Astrocyte (in vitro differentiated cells and primary cell): ENCODE measurements at regions not wholly inside any gene's neighbourhood (a gene's known extent, or its start where the extent isn't known, plus 50 kb on each side); places are given as distances from the start of the nearest gene placed in this dataset.

Source experiments
- DNase-seq: peaks from one replicate; pipeline ENCODE4 v3.0.0-alpha.2; 2010; ENCODE audit warnings: low read depth
- FAIRE-seq: peaks from 2 replicates; lab custom pipeline; 2011; peaks lifted over from hg19 to GRCh38; lab: Jason Lieb, UNC
- H2AFZ ChIP-seq: 2 replicates; pipeline ENCODE4 v1.6.0; 2012; ENCODE audit warnings: low read depth, low read length, inconsistent platforms
- H3K27ac ChIP-seq: 2 replicates; pipeline ENCODE4 v1.5.1; 2011; ENCODE audit warnings: low read depth, low read length, inconsistent platforms
- H3K27me3 ChIP-seq: 2 replicates; pipeline ENCODE4 v1.6.0; 2011; ENCODE audit warnings: low read length, inconsistent platforms; ENCODE audit not compliant: insufficient read depth
- H3K36me3 ChIP-seq: 2 replicates; pipeline ENCODE4 v1.5.1; 2011; ENCODE audit warnings: low read length, inconsistent platforms; ENCODE audit not compliant: insufficient read depth
- H3K4me1 ChIP-seq: 2 replicates; pipeline ENCODE4 v1.5.1; 2011; ENCODE audit warnings: low read length, inconsistent platforms; ENCODE audit not compliant: insufficient read depth
- H3K4me2 ChIP-seq: 2 replicates; pipeline ENCODE4 v1.6.0; 2012; ENCODE audit warnings: low read length, inconsistent platforms
- H3K4me3 ChIP-seq: 2 replicates; pipeline ENCODE4 v1.5.1; 2011; ENCODE audit warnings: low read depth, mild to moderate bottlenecking, low read length, inconsistent platforms; ENCODE audit not compliant: insufficient read depth
- H3K79me2 ChIP-seq: 2 replicates; pipeline ENCODE4 v1.6.0; 2012; ENCODE audit warnings: mild to moderate bottlenecking, low read length, inconsistent platforms; ENCODE audit not compliant: insufficient read depth
- H3K9ac ChIP-seq: 2 replicates; pipeline ENCODE4 v1.6.0; 2012; ENCODE audit warnings: mild to moderate bottlenecking, low read length, inconsistent platforms
- H3K9me3 ChIP-seq: 2 replicates; pipeline ENCODE4 v1.5.1; 2012; ENCODE audit warnings: low read depth, mild to moderate bottlenecking, low read length, inconsistent platforms; ENCODE audit not compliant: insufficient read depth
- H4K20me1 ChIP-seq: 2 replicates; pipeline ENCODE4 v1.6.0; 2012; ENCODE audit warnings: low read length, inconsistent platforms; ENCODE audit not compliant: insufficient read depth
- H3K27ac Mint-ChIP-seq: one replicate; pipeline ENCODE4 v1.8.0; 2021; ENCODE audit warnings: mild to moderate bottlenecking, mixed read lengths; ENCODE audit not compliant: unreplicated experiment
- H3K27me3 Mint-ChIP-seq: one replicate; pipeline ENCODE4 v1.8.0; 2021; ENCODE audit warnings: low read depth, mixed read lengths; ENCODE audit not compliant: unreplicated experiment
- H3K36me3 Mint-ChIP-seq: one replicate; pipeline ENCODE4 v1.8.0; 2021; ENCODE audit warnings: low read depth, mixed read lengths; ENCODE audit not compliant: unreplicated experiment
- H3K4me1 Mint-ChIP-seq: one replicate; pipeline ENCODE4 v1.8.0; 2021; ENCODE audit warnings: low read depth, mixed read lengths; ENCODE audit not compliant: unreplicated experiment
- H3K4me3 Mint-ChIP-seq: one replicate; pipeline ENCODE4 v1.8.0; 2021; ENCODE audit warnings: mild to moderate bottlenecking, moderate library complexity, mixed read lengths; ENCODE audit not compliant: unreplicated experiment
- H3K9me3 Mint-ChIP-seq: one replicate; pipeline ENCODE4 v1.8.0; 2021; ENCODE audit warnings: mild to moderate bottlenecking, mixed read lengths; ENCODE audit not compliant: unreplicated experiment
- EZH2 ChIP-seq: IDR thresholded peaks from 2 replicates; pipeline ENCODE4 v1.6.1; 2012; ENCODE audit warnings: mild to moderate bottlenecking, low read length, inconsistent platforms; ENCODE audit not compliant: insufficient read depth
- TF ChIP-seq, protein P1 (sequence below): IDR thresholded peaks from 2 replicates; pipeline ENCODE4 v1.5.1; 2011; ENCODE audit warnings: low read depth, mild to moderate bottlenecking, inconsistent platforms, low read length, moderate library complexity; ENCODE audit not compliant: insufficient read depth

DNA sequence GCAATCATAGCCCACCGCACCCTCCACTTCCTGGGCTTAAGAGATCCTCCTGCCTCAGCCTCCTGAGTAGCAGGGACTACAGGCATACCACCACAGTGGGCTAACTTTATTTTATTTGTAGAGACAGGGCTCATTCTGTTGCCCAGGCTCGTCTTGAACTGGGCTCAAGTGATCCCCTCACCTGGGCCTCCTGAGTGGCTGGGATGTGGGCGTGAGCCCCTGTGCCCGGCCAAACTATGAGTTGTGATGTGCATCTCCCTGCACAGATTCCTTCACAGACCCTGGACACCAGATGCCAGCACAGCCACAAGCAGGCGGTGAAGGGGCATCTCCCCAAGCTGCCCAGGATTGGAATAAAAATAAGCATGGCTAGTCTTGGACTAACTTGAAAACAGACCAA, 244.9 kb upstream of the IRX1 start:
- Mint-ChIP-seq H3K27ac (no peak overlapping the region), H3K4me1 (no peaks in the 10 kb centered on the region), H3K4me3 (no peak overlapping the region), H3K27me3 (peaks cover 38% of the 10 kb centered on the region), H3K9me3 (peaks cover 3% of the 10 kb centered on the region), H3K36me3 (no peaks in the 10 kb centered on the region)
- Histone ChIP-seq H3K4me2 (no peak overlapping the region), H3K36me3 (no peaks in the 10 kb centered on the region), H3K9me3 (no peaks in the 10 kb centered on the region), H4K20me1 (no peaks in the 10 kb centered on the region), H3K27me3 (no peaks in the 10 kb centered on the region), H3K4me1 (no peaks in the 10 kb centered on the region), H3K9ac (no peak overlapping the region), H2AFZ (no peak overlapping the region), H3K27ac (no peak overlapping the region), H3K79me2 (no peaks in the 10 kb centered on the region), H3K4me3 (no peak overlapping the region)
- FAIRE-seq (no peak), DNase-seq (no peak)
- TF ChIP-seq, protein P1, sequence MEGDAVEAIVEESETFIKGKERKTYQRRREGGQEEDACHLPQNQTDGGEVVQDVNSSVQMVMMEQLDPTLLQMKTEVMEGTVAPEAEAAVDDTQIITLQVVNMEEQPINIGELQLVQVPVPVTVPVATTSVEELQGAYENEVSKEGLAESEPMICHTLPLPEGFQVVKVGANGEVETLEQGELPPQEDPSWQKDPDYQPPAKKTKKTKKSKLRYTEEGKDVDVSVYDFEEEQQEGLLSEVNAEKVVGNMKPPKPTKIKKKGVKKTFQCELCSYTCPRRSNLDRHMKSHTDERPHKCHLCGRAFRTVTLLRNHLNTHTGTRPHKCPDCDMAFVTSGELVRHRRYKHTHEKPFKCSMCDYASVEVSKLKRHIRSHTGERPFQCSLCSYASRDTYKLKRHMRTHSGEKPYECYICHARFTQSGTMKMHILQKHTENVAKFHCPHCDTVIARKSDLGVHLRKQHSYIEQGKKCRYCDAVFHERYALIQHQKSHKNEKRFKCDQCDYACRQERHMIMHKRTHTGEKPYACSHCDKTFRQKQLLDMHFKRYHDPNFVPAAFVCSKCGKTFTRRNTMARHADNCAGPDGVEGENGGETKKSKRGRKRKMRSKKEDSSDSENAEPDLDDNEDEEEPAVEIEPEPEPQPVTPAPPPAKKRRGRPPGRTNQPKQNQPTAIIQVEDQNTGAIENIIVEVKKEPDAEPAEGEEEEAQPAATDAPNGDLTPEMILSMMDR: no peak
- no peak for TF ChIP-seq EZH2

DNA sequence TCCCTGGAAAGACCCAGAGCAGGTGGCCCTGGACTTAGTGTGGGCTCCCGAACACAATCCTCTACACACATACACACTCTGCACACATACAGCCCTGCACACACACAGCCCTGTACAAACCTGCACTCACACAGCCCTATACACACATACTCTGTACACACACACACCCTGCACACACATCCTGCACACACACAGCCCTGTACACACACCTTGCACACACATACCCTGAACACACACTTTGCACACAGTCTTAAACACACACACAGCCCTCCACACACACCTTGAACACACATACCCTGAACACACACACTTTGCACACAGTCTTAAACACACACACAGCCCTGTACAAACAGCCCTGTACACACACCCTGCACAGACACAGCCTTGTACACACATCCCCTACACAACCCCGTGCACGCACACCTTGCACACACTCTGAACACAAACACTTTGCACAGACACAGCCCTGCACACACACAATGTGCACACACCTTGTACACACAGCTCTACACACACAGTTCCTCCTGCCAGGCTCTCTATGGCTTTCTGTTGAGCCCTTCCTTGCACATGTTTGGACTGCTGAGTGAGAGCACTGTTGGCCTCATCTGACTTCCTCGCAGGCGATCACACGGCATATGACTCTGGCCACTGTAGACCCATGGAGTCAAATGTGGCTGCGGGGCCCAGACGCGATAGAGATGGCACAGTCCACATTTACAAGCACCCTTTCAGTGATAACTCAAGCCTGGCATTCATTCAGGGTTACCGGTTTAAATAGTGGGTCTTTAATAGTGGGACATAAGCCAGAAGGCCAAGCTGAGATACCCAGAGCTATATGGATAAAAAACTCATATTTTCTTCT, 245.7 kb upstream of the IRX1 start:
- Histone ChIP-seq H2AFZ (no peak overlapping the region), H3K36me3 (no peaks in the 10 kb centered on the region), H4K20me1 (no peaks in the 10 kb centered on the region), H3K4me3 (no peak overlapping the region), H3K4me1 (no peaks in the 10 kb centered on the region), H3K4me2 (no peak overlapping the region), H3K9me3 (no peaks in the 10 kb centered on the region), H3K9ac (no peak overlapping the region), H3K79me2 (no peaks in the 10 kb centered on the region), H3K27ac (no peak overlapping the region), H3K27me3 (no peaks in the 10 kb centered on the region)
- Mint-ChIP-seq H3K4me3 (no peak overlapping the region), H3K27me3 (peaks cover 41% of the 10 kb centered on the region), H3K27ac (no peak overlapping the region), H3K9me3 (peaks cover 3% of the 10 kb centered on the region), H3K36me3 (no peaks in the 10 kb centered on the region), H3K4me1 (no peaks in the 10 kb centered on the region)
- FAIRE-seq (no peak), DNase-seq (no peak)
- TF ChIP-seq, protein P1: no peak
- TF ChIP-seq EZH2: no peak
